HFFc6 (cell line): ENCODE measurements at regions not wholly inside any gene's neighbourhood (a gene's known extent, or its start where the extent isn't known, plus 50 kb on each side); places are given as distances from the start of the nearest gene placed in this dataset.
"Not testable (repeated sequence)": the region's sequence is repeated elsewhere in the genome, so short reads cannot be mapped to it uniquely, and the experiment has no call there.

Experiments
- DNase-seq: peaks from one replicate; pipeline ENCODE4 v3.0.0-alpha.2; 2018
- H3K27ac Mint-ChIP-seq: 2 replicates; pipeline ENCODE4 v1.8.0; 2020; ENCODE audit warnings: mild to moderate bottlenecking, mixed read lengths
- H3K27me3 Mint-ChIP-seq: 2 replicates; pipeline ENCODE4 v1.8.0; 2021; ENCODE audit warnings: mild to moderate bottlenecking, moderate library complexity, mixed read lengths; ENCODE audit not compliant: insufficient read depth
- H3K36me3 Mint-ChIP-seq: 2 replicates; pipeline ENCODE4 v1.8.0; 2021; ENCODE audit warnings: low read depth, mixed read lengths
- H3K4me1 Mint-ChIP-seq: 2 replicates; pipeline ENCODE4 v1.8.0; 2020; ENCODE audit warnings: low read depth, mixed read lengths
- H3K4me3 Mint-ChIP-seq: 2 replicates; pipeline ENCODE4 v1.8.0; 2020; ENCODE audit warnings: mild to moderate bottlenecking, moderate library complexity, mixed read lengths
- H3K9me3 Mint-ChIP-seq: 2 replicates; pipeline ENCODE4 v1.8.0; 2020; ENCODE audit warnings: mild to moderate bottlenecking, mixed read lengths
- CTCF ChIP-seq: fragments of 200-600 bp; sonication (generic); IDR thresholded peaks from 2 replicates; pipeline ENCODE4 v1.5.0; 2021; ENCODE audit warnings: antibody characterized with exemption, mild to moderate bottlenecking

DNA sequence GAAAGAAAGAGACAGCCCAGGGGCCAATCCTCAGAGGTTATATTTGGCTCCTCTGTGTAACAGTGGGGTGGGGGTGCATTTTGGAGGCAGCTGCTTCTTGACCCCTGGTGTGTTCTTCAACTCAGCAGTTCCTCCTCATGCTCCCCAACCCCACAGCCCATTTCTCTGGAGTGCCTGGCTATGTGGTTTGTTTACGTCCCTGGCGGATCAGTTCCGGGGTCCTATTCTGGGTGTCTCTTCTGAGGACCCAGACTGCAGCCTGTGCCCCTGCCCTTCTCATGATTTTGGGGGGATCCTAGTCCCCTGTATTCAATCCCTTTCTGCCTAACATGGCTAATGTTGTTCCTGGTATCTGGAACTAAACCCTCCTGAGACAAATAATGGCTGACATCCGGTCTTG is 70.5 kb upstream of the SULF2 start:
- no peak overlapping the region for H3K4me3 Mint-ChIP-seq
- H3K9me3 Mint-ChIP-seq = peaks cover 6% of the 10 kb centered on the region; the same call in 1 of the 2 replicates
- H3K4me1 Mint-ChIP-seq = no peaks in the 10 kb centered on the region
- no peak overlapping the region for H3K27ac Mint-ChIP-seq
- no peaks in the 10 kb centered on the region for H3K36me3 Mint-ChIP-seq
- no peak for DNase-seq
- TF ChIP-seq CTCF = no peak
- peaks cover 21% of the 10 kb centered on the region for H3K27me3 Mint-ChIP-seq

DNA sequence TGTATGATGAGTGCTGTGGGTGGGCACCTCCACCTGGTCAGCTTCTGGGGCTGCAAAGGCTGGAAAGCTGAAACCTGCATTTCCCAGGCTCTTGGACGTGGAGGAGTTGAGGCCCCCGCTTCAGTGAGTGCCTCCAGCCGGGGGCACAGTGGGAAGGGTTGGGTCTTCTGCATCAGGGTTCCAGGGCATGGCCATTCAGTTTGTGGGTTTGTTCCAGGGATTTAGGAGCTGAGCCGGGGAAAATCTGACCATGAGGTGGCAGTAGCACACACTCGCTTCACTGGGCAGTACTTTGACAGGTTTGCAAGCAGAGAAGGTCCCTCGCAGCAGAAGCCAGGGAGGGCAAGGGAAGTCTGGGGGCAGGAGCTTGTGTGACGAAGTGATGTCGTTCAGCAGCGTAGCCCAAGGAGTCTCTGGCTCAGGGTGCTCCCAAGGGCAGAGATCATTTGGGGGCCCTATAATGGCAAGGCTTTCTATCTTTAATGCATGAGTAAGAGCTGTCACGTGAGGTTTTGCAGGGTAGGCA is 69.5 kb upstream of the SULF2 start:
- no peaks in the 10 kb centered on the region for H3K4me1 Mint-ChIP-seq
- TF ChIP-seq CTCF = peak; percentile 72
- DNase-seq = peak; percentile 5
- no peak overlapping the region for H3K4me3 Mint-ChIP-seq
- peaks cover 25% of the 10 kb centered on the region for H3K27me3 Mint-ChIP-seq
- H3K27ac Mint-ChIP-seq = no peak overlapping the region
- peaks cover 6% of the 10 kb centered on the region; the same call in 1 of the 2 replicates for H3K9me3 Mint-ChIP-seq
- H3K36me3 Mint-ChIP-seq = no peaks in the 10 kb centered on the region

- Mint-ChIP-seq H3K9me3 (peaks cover 6% of the 10 kb centered on the region; the same call in 1 of the 2 replicates), H3K4me3 (no peak overlapping the region), H3K36me3 (no peaks in the 10 kb centered on the region), H3K27ac (no peak overlapping the region), H3K27me3 (peaks cover 25% of the 10 kb centered on the region), H3K4me1 (no peaks in the 10 kb centered on the region)
- no peak for TF ChIP-seq CTCF
- no peak for DNase-seq
These were observed 66.5 kb upstream of the SULF2 start for GRCh38 chr20:47851774-47852173.

DNA sequence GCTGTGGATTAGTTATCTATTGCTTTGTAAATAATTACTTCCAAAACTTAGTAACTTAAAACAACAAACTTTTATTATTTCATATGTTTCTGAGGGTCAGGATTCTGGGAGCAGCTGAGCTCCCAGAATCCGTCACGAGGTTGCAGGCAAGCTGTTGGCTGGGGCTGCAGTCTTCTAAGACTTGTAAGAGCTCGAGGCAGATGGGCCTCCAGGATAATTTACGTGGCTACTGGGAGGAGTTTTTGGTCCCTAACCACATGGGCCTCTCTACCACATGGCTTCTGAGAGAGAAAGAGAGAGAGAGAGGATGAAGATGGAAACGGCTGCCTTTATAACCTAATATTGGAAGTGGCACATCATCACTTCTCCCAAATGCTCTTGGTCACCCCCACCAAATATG is 64.9 kb upstream of the SULF2 start:
- DNase-seq = no peak
- H3K27ac Mint-ChIP-seq = no peak overlapping the region
- peaks cover 26% of the 10 kb centered on the region for H3K27me3 Mint-ChIP-seq
- no peaks in the 10 kb centered on the region for H3K36me3 Mint-ChIP-seq
- H3K9me3 Mint-ChIP-seq = peaks cover 4% of the 10 kb centered on the region; the same call in 1 of the 2 replicates
- no peak overlapping the region for H3K4me3 Mint-ChIP-seq
- no peaks in the 10 kb centered on the region for H3K4me1 Mint-ChIP-seq
- no peak for TF ChIP-seq CTCF

- TF ChIP-seq CTCF = no peak
- Mint-ChIP-seq H3K4me3 (no peak overlapping the region), H3K9me3 (no peaks in the 10 kb centered on the region; the same call in 1 of the 2 replicates), H3K36me3 (no peaks in the 10 kb centered on the region), H3K27me3 (peaks cover 25% of the 10 kb centered on the region), H3K4me1 (no peaks in the 10 kb centered on the region), H3K27ac (no peak overlapping the region)
- no peak for DNase-seq
These were observed 64.3 kb upstream of the SULF2 start for GRCh38 chr20:47849596-47849995.

GRCh38 chr20:47849006-47849405 is 63.7 kb upstream of the SULF2 start:
- DNase-seq = no peak
- H3K4me1 Mint-ChIP-seq = no peaks in the 10 kb centered on the region
- H3K36me3 Mint-ChIP-seq = no peaks in the 10 kb centered on the region
- peaks cover 20% of the 10 kb centered on the region for H3K27me3 Mint-ChIP-seq
- no peaks in the 10 kb centered on the region; the same call in 1 of the 2 replicates for H3K9me3 Mint-ChIP-seq
- no peak for TF ChIP-seq CTCF
- H3K27ac Mint-ChIP-seq = no peak overlapping the region
- no peak overlapping the region for H3K4me3 Mint-ChIP-seq

GRCh38 chr20:47848534-47848933 is 63.3 kb upstream of the SULF2 start:
- not testable (repeated sequence) for H3K4me3 Mint-ChIP-seq, H3K4me1 Mint-ChIP-seq, DNase-seq, H3K9me3 Mint-ChIP-seq, H3K36me3 Mint-ChIP-seq, H3K27ac Mint-ChIP-seq
- peaks cover 22% of the 10 kb centered on the region for H3K27me3 Mint-ChIP-seq
